SK-N-SH (cell line): ENCODE measurements at regions not wholly inside any gene's neighbourhood (a gene's known extent, or its start where the extent isn't known, plus 50 kb on each side); places are given as distances from the start of the nearest gene placed in this dataset.

Source experiments
- CTCF ChIA-PET: fragments of 300-600, 350-600 bp; formaldehyde crosslinking; extraction: SDS; loops from one replicate; lab custom pipeline; 2021; lab: Yijun Ruan, JAX
- POLR2A ChIA-PET: fragments of 350-600 bp; sonication (Branson Sonifier 250); formaldehyde crosslinking; extraction: SDS; loops from one replicate; lab custom pipeline; 2020; ENCODE audit warnings: antibody characterized with exemption, inconsistent platforms; lab: Yijun Ruan, JAX
- DNase-seq: peaks from one replicate; pipeline ENCODE4 v3.0.0; 2012
- H2AFZ ChIP-seq: fragments of 200-600 bp; sonication (generic); 2 replicates; pipeline ENCODE4 v1.8.1; 2016; ENCODE audit warnings: antibody characterized with exemption, mild to moderate bottlenecking, low read depth
- H3F3A ChIP-seq: fragments of 200-600 bp; sonication (generic); replicated peaks from 2 replicates; pipeline ENCODE3; 2016; ENCODE audit warnings: antibody characterized with exemption, mild to moderate bottlenecking; ENCODE audit not compliant: insufficient read depth
- H3K27ac ChIP-seq, 2 experiments: fragments of 200-500 bp in 1 of 2; fragments of 200-600 bp in 1 of 2; sonication (Bioruptor generic) in 1 of 2; sonication (generic), shearing (Covaris generic) in 1 of 2; 2 replicates each; pipeline versions ENCODE4 v1.5.1 to v1.6.1; 2014 to 2016; ENCODE audit warnings: low read depth in 2 of 2, inconsistent platforms in 1 of 2, low read length in 1 of 2, mild to moderate bottlenecking in 1 of 2, mixed read lengths in 1 of 2
- H3K27me3 ChIP-seq: fragments of 200-600 bp; sonication (generic), shearing (Covaris generic); 2 replicates; pipeline ENCODE4 v1.6.1; 2016; ENCODE audit warnings: mixed run types; ENCODE audit not compliant: insufficient read depth
- H3K36me3 ChIP-seq, 2 experiments: fragments of 200-500 bp in 1 of 2; fragments of 200-600 bp in 1 of 2; sonication (Bioruptor generic) in 1 of 2; sonication (generic) in 1 of 2; replicated peaks in 1 of 2; 2 replicates each; pipeline versions ENCODE3 to v1.5.1; 2014 to 2016; ENCODE audit warnings: low read length in 1 of 2, mild to moderate bottlenecking in 1 of 2; ENCODE audit not compliant: insufficient read depth in 2 of 2, control insufficient read depth in 1 of 2
- H3K4me1 ChIP-seq, 2 experiments: fragments of 200-500 bp in 1 of 2; fragments of 200-600 bp in 1 of 2; sonication (Bioruptor generic) in 1 of 2; sonication (generic), shearing (Covaris generic) in 1 of 2; 2 replicates each; pipeline versions ENCODE4 v1.5.1 to v1.6.1; 2014 to 2016; ENCODE audit warnings: low read depth in 1 of 2, low read length in 1 of 2, mixed run types in 1 of 2; ENCODE audit not compliant: insufficient read depth in 2 of 2, control insufficient read depth in 1 of 2
- H3K4me2 ChIP-seq: fragments of 200-600 bp; sonication (generic), shearing (Covaris generic); 2 replicates; pipeline ENCODE4 v1.6.1; 2017; ENCODE audit warnings: mixed run types
- H3K4me3 ChIP-seq, 2 experiments: fragments of 200-500 bp in 1 of 2; fragments of 200-600 bp in 1 of 2; sonication (Bioruptor generic) in 1 of 2; sonication (generic), shearing (Covaris generic) in 1 of 2; 2 replicates each; pipeline versions ENCODE4 v1.5.1 to v1.8.1; 2014 to 2016; ENCODE audit warnings: low read depth in 2 of 2, inconsistent platforms in 1 of 2, low read length in 1 of 2, mild to moderate bottlenecking in 1 of 2, mixed read lengths in 1 of 2, moderate library complexity in 1 of 2
- H3K79me2 ChIP-seq: fragments of 200-600 bp; sonication (generic); 2 replicates; pipeline ENCODE4 v1.8.1; 2017; ENCODE audit warnings: mild to moderate bottlenecking; ENCODE audit not compliant: insufficient read depth
- H3K9ac ChIP-seq: fragments of 200-600 bp; sonication (generic); 2 replicates; pipeline ENCODE4 v1.6.1; 2017; ENCODE audit warnings: mixed run types
- H3K9me2 ChIP-seq: fragments of 200-600 bp; sonication (generic); 2 replicates; pipeline ENCODE4 v1.6.1; 2017; ENCODE audit warnings: mixed run types
- H3K9me3 ChIP-seq: fragments of 200-600 bp; sonication (generic); 2 replicates; pipeline ENCODE4 v1.6.1; 2017; ENCODE audit warnings: mixed run types, mild to moderate bottlenecking, moderate library complexity
- H4K20me1 ChIP-seq: fragments of 200-600 bp; sonication (generic); 2 replicates; pipeline ENCODE4 v1.6.1; 2017; ENCODE audit warnings: mild to moderate bottlenecking, mixed run types; ENCODE audit not compliant: insufficient read depth
- CHD2 ChIP-seq: fragments of 150-350 bp; IDR thresholded peaks from 2 replicates; pipeline ENCODE4 v1.6.1; 2018; ENCODE audit warnings: low read length; ENCODE audit not compliant: partially characterized antibody
- CTCF ChIP-seq: fragments of 200-600 bp; sonication (generic); IDR thresholded peaks from 2 replicates; pipeline ENCODE4 v1.6.1; 2017; ENCODE audit warnings: antibody characterized with exemption, mild to moderate bottlenecking, moderate library complexity
- EP300 ChIP-seq, 2 experiments: IDR thresholded peaks; 2 replicates each; pipeline versions ENCODE4 v1.4.0 to v1.6.1; 2012; ENCODE audit warnings: borderline replicate concordance in 1 of 2, low read depth in 1 of 2, low read length in 1 of 2
- FOXM1 ChIP-seq: IDR thresholded peaks from 2 replicates; pipeline ENCODE4 v1.4.0; 2012; ENCODE audit warnings: low read depth, mild to moderate bottlenecking
- GATA2 ChIP-seq: sonication (generic); formaldehyde crosslinking; IDR thresholded peaks from 2 replicates; pipeline ENCODE4 v1.5.0; 2020; ENCODE audit warnings: mild to moderate bottlenecking, missing genetic modification reagents
- NFIC ChIP-seq: IDR thresholded peaks from 2 replicates; pipeline ENCODE4 v1.4.0; 2012; ENCODE audit warnings: borderline replicate concordance
- RAD21 ChIP-seq: IDR thresholded peaks from 2 replicates; pipeline ENCODE4 v1.6.1; 2012; ENCODE audit warnings: mild to moderate bottlenecking, low read length
- RCOR1 ChIP-seq: fragments of 150-350 bp; IDR thresholded peaks from 2 replicates; pipeline ENCODE4 v1.6.1; 2017; ENCODE audit warnings: antibody characterized with exemption, low read length
- REST ChIP-seq: IDR thresholded peaks from 2 replicates; pipeline ENCODE4 v1.6.1; 2012; ENCODE audit warnings: mild to moderate bottlenecking, low read depth, low read length, moderate library complexity
- RXRA ChIP-seq: IDR thresholded peaks from 2 replicates; pipeline ENCODE4 v1.4.0; 2012; ENCODE audit warnings: low read depth, mild to moderate bottlenecking, borderline replicate concordance
- SMC3 ChIP-seq: IDR thresholded peaks from 2 replicates; pipeline ENCODE4 v1.6.1; 2012; ENCODE audit warnings: low read depth, low read length, improper control_type of control experiment
- TCF12 ChIP-seq: IDR thresholded peaks from 2 replicates; pipeline ENCODE4 v1.4.0; 2012
- USF1 ChIP-seq: IDR thresholded peaks from 2 replicates; pipeline ENCODE4 v1.4.0; 2012; ENCODE audit warnings: low read depth, borderline replicate concordance
- ZBTB33 ChIP-seq: IDR thresholded peaks from 2 replicates; pipeline ENCODE4 v1.4.0; 2012; ENCODE audit warnings: low read depth, borderline replicate concordance
- WGBS: methylation state at CpG from one replicate; pipeline ENCODE4 v1.1.6; 2017; ENCODE audit warnings: low lambda C conversion rate; 5-methylcytosine and 5-hydroxymethylcytosine counted together

GRCh38 chr14:94907626-94908261 is 137.8 kb upstream of the GSC start:
- H3K27ac ChIP-seq: no peak overlapping the region
- H3K27me3 ChIP-seq: peaks cover 5% of the 10 kb centered on the region; the same call in 1 of the 2 replicates
- H4K20me1 ChIP-seq: no peaks in the 10 kb centered on the region
- H3K4me1 ChIP-seq: peaks cover 0 to 9% of the 10 kb centered on the region in 2 experiments; a peak in 2 of 4 replicates
- TF ChIP-seq NFIC: no peak
- TF ChIP-seq GATA2 (CRISPR knock-in tag): peak; percentile 64; the same call in 1 of the 2 replicates
- peak; percentile 36 for TF ChIP-seq RCOR1
- TF ChIP-seq TCF12: 0 out of 2 replicates have a peak, but pooled peaks have one; percentile 6
- no peak for TF ChIP-seq ZBTB33
- no peak for TF ChIP-seq RXRA
- peak in 1 of 2 experiments; percentile 37; a peak in 1 of 4 replicates for TF ChIP-seq EP300 (IDR thresholded peaks at IDR 0.05; ENCODE audit: borderline replicate concordance in 1 of 2, low read depth in 1 of 2, low read length in 1 of 2)
- TF ChIP-seq, all 33 proteins: peak for 4
- Histone ChIP-seq H2AFZ (peak overlapping the region; percentile 9; the same call in 1 of the 2 replicates), H3K79me2 (no peaks in the 10 kb centered on the region), H3K4me2 (peak overlapping the region; percentile 70), H3F3A (no peaks in the 10 kb centered on the region), H3K9me2 (no peaks in the 10 kb centered on the region), H3K9me3 (no peaks in the 10 kb centered on the region), H3K4me3 (peak overlapping the region; percentile 38 to 46), H3K9ac (no peak overlapping the region), H3K36me3 (no peaks in the 10 kb centered on the region)
- POLR2A ChIA-PET: no interaction called here
- DNase-seq: peak; percentile 70
- 11% methylated on average over 22 of the region's 30 CpGs for WGBS
- CTCF ChIA-PET: no interaction called here

- Histone ChIP-seq H3K9me2 (no peaks in the 10 kb centered on the region), H3K4me2 (peak overlapping the region; percentile 70; the same call in 1 of the 2 replicates), H3F3A (no peaks in the 10 kb centered on the region), H3K27me3 (peaks cover 5% of the 10 kb centered on the region; the same call in 1 of the 2 replicates), H4K20me1 (no peaks in the 10 kb centered on the region), H3K4me3 (peak overlapping the region in 1 of 2 experiments; percentile 46; a peak in 1 of 4 replicates), H3K79me2 (no peaks in the 10 kb centered on the region), H2AFZ (peak overlapping the region; percentile 9; the same call in 1 of the 2 replicates), H3K9ac (no peak overlapping the region), H3K4me1 (peaks cover 0 to 9% of the 10 kb centered on the region in 2 experiments; a peak in 2 of 4 replicates), H3K9me3 (no peaks in the 10 kb centered on the region), H3K36me3 (no peaks in the 10 kb centered on the region), H3K27ac (no peak overlapping the region)
- TF ChIP-seq SMC3 (no peak), USF1 (no peak), RAD21 (no peak), EP300 (IDR thresholded peaks at IDR 0.05; ENCODE audit: borderline replicate concordance in 1 of 2, low read depth in 1 of 2, low read length in 1 of 2) (no peak), RXRA (no peak), CTCF (no peak), REST (no peak), FOXM1 (no peak), CHD2 (no peak)
- DNase-seq: no peak
- POLR2A ChIA-PET: interaction anchor here (0.6 kb wide), 1 partner anchor 120 kb away, joined by 3 read pairs; no protein-coding TSS in a partner anchor
- CTCF ChIA-PET: no interaction called here
- WGBS: 36% methylated on average over 6 of the region's 6 CpGs
Observed at GRCh38 chr14:94906991-94907587, 137.2 kb upstream of the GSC start.
